ENCODE measurements at regions not wholly inside any gene's neighbourhood (a gene's known extent, or its start where the extent isn't known, plus 50 kb on each side); places are given as distances from the start of the nearest gene placed in this dataset.

GRCh38 chr15:38672814-38673670 lies 108.4 kb upstream of the RASGRP1 start:
- no peak for DNase-seq

- no peak for DNase-seq
Measured at GRCh38 chr15:38674448-38674847, 109.8 kb upstream of the RASGRP1 start.

DNA sequence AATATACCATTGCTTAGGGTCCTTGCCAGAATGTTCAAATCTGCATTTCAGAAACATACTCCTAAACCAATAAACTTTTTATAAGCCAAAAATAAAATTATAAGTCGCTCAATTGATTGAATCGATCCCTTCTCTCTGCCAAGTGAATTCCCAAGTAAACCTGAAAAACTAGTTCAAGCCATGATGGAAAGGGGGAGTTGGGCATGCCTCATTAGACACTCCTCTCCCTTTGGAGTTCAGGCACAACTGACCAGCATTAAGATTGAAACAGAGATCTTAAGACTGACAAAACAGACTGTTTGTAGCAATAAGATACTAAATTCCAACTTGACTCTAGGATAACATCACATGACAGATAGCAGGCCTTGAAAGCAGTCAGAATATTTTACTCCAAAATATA lies 113.7 kb upstream of the RASGRP1 start:
- DNase-seq, result no peak

DNA sequence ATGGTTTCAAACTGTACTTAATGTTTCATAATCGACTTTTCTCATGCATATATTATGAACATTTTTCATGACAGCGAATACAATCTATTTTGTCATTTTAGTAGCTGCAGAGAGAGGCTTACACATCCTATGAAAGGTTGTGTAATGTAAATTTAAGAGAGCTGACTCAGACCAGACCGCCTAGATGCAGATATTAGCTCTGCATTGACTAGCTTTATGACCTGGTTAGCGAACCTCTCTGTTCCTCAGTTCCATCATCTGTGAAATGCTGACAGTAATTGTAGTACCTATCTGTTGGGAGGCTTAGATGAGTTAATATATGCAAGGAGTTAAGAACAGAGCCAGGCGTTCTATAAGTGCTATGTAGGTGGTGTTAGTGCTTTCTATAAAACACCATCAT lies 116.2 kb upstream of the RASGRP1 start:
- no peak for DNase-seq

- no peak for DNase-seq
Measured at GRCh38 chr15:38682363-38682762, 117.7 kb upstream of the RASGRP1 start.

DNA sequence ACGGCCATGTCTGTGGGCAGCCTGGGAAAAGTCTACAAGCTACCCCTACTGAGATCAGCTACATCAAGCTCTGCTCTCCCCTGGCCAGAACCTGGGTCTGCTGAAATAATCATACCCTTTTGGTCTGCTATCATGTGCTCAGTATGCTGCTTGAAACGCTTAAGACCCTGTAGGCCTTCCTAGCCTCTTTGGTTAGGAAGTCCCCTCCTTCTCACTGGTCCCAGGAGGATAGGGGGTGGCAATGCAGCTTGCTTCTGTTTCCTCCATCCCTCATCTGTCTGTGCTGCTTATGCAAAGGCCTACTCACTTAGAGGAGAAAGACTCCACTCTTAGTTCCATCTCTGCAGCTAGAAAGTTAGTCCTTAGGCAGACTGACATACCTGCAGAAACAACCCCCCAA lies 118.2 kb upstream of the RASGRP1 start:
- DNase-seq, result no peak

DNA sequence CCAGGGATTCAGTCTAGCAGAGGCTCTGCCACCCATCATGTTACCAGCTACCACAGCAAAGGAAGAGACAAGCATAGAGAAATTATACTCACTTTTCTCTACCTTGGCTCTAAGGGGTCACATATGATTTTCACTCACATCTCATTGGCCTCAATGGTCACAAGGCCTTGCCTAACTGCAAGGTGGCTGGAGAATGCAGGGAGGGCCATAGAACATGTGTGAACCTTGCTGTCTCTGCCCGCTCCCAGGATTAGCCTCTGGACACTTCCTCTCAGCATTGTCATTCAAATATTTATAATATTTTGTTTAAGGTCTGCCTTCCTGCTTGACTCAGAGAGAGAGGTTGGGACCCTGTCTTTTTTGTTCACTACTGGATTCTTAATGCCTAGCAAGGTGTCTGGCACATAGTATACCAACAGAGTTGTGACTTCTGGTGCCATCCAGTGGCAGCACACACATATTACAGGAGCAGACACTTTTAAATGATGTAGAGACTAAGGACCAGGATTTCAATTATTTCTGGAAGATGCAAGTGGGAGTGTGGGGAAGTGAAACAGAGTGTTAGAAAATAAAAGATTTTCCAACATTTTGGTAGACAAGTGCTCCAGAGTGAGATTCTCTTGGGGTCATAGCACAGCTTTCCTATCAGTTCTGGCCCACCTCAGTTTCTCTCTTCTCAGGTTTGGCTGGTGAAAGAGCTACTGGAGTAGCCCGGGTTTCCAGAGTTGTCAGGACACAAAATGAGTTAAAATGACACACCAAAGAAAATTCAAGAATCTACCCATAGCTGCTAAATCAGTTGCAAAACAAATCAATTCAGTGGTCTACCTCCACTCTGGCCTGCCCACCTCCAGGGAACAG lies 119.0 kb upstream of the RASGRP1 start:
- peak; percentile 65 for DNase-seq

DNA sequence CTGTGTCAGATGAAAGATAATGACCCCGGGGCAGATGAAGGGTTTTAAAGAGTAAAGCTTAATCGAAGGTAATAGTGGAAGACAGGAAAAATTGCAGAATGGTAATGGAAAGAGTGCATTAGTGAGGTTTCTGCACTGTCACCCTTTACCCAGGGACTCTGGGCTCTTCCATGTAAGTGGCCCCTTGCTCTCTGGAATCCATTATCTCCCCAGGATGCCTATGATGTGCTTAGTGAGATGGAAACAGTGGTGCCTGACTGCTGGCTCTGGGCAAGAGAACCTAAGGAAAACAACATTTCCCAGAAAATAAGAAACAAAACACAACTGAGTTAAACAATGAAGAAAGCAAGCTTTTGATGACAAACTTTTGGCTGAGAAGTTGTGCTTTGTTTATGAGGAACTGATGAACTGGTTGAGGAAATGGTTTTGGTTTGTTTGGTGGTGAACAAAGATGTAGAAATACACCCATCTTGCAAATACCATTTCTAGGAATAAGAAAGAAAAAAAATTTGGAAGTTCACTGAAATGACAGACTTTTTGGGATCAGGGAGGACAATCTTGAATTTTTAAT lies 119.9 kb upstream of the RASGRP1 start:
- no peak for DNase-seq

DNA sequence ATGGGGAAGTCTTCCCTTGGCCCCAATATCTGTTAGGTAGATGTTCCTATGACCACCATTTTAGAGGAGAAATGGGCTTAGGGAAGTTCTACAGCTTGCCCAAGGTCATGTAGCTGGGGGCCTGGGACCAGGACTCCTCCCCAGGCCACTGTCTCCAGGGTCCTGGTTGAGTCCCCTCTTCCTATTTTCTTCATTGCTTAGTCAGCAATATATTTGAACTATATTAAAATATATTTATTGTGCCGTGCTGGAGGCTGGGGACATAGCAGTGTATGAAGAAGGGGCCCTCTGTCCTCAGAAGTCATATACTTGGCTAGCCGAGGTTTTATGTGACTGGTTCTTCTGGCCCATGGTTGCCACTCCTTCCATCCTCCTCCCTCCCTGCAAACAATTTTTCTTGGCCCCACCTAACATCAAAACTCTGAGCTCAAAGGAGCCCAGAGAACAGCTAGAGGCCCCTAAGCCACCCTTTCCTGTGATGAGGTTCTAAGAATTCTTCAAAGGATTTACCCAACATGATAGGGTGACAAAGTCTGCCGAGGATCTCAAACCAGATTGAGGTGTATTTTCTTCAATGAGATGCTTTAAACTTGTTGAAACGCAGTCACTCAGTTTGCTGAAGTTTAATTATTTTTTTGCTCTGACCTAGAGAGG lies 121.2 kb upstream of the RASGRP1 start:
- DNase-seq, result no peak

DNA sequence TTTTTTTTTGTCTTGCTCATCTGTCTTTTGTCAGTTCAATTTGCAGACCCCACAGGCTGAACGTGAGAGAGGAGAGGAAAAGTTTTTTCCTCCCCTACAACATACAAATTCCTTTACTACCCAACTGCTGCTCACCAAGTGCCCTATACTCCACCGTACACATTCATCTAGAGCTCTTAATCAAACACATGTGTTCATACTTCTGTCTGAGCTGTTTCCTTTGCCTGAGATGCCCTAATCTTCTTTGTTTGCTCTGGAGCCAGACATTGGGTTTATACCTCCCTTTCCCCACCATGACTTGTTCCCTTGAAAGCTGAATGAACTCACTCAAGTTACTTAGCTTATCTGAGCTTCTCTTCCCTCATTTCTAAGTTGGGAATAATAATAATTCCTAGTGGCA lies 122.7 kb upstream of the RASGRP1 start:
- DNase-seq, result no peak

DNA sequence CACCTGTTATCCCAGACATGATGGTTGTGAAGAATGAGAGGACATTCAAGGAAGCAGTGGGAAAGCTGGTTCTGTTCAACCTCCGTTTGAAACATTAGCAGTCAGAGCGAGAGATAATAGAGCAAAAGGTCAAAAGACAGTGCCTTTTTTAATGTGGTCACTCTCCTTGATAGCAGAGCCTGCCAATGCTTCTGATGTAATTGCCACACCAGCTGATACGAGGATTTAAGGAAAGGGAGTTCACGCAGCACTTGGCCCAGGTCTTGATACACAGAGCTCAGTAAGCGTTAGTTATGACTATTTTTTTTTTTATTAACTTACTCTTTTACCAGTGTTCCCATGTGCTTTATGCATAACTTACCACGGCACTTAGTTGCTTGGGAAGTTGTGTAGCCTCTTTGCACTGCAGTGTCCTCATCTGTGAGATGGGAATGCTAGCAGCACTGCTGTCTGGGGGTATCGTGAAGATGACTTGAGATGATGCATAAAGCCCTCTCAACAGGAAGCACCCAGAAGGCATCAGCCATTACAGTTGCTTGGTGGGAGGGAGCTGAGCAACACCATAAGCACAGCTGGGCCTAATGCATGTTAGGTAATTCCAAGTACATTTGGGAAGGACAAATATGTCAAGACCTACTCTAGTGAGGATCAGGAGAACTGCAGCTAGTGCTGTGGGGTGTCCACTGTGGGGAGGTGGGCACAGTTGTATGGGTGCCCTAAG lies 123.3 kb upstream of the RASGRP1 start:
- no peak for DNase-seq

GRCh38 chr15:38688761-38689160 lies 124.1 kb upstream of the RASGRP1 start:
- no peak for DNase-seq

- DNase-seq, result no peak
Measured at GRCh38 chr15:38689522-38689921, 124.9 kb upstream of the RASGRP1 start.

DNA sequence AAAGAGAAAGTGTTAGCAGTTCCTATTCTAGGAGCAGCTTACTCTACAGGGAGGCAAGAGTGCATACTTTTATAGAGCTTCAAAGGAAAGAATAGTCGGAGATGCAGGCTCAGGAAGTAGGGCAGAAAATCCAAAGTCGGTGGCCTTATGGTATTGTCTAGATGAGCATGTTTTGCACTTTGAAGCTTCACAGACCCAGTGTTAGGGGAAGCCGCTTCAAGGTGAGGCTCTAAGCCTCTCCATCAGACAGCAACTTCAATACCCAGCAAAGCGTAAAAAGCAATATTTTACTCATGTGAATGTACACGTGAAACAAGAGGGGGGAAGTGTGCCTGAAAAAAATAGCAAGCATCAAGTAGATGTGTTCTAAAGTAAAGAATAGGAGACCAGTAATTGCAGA lies 125.6 kb upstream of the RASGRP1 start:
- no peak for DNase-seq

GRCh38 chr15:38690719-38691332 lies 126.2 kb upstream of the RASGRP1 start:
- DNase-seq, result peak; percentile 53

DNA sequence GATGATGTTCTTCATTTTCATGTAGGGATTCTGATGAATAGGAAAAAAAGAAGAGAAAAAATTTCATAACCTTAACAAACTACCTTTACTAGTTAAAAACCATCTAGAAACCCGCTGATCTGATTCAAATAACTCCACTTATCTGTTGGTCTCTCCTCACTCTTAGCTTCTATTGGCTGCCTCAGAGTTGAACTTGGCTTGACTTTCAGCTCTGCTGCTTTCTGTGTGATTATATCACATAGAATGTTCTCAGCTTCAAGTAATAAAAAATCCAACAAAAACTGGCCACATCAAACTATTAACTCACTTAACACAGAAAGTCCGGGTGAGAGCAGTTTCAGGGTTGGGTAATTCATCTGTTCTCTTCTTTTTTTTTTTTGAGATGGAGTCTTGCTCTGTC lies 126.8 kb upstream of the RASGRP1 start:
- DNase-seq, result no peak

DNA sequence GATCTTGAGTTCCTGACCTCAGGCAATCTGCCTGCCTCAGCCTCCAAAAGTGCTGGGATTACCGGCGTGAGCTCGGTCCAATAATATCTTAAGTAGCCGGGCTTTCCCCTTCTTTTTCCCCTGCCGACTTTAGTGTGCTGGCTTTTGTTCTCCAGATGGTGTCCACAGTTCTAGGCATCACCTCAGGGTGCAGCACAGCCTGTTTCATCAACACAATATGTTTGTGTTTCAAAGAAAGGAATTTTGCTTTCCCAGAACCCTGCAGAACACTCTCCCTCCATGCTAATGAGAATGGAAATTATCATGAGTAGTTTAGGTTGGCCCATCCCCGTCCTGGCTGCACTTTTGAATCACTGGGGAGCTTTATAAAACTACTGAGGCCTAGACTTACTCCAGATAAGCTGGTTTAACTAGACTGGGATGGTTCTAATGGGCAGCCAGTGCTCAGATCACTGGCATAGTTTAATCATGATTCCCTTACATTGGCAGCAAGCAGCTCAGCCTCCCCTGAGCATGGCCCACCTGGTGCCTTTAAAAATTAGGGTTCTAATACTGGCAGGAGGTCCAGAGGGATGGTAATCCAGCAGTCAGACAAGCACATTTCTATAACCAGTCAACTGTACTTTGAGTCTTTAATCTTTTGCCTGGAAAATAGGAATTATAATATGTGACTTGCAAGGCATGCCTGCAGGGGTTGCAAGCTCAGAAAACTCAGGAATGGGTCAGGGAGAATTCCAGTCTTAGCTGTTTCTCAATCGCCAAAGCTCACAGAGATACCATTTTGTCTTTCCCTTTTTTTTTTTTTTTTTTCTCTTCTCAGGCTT lies 127.6 kb upstream of the RASGRP1 start:
- no peak for DNase-seq

- DNase-seq, result no peak
Measured at GRCh38 chr15:38692789-38693062, 128.1 kb upstream of the RASGRP1 start.

DNA sequence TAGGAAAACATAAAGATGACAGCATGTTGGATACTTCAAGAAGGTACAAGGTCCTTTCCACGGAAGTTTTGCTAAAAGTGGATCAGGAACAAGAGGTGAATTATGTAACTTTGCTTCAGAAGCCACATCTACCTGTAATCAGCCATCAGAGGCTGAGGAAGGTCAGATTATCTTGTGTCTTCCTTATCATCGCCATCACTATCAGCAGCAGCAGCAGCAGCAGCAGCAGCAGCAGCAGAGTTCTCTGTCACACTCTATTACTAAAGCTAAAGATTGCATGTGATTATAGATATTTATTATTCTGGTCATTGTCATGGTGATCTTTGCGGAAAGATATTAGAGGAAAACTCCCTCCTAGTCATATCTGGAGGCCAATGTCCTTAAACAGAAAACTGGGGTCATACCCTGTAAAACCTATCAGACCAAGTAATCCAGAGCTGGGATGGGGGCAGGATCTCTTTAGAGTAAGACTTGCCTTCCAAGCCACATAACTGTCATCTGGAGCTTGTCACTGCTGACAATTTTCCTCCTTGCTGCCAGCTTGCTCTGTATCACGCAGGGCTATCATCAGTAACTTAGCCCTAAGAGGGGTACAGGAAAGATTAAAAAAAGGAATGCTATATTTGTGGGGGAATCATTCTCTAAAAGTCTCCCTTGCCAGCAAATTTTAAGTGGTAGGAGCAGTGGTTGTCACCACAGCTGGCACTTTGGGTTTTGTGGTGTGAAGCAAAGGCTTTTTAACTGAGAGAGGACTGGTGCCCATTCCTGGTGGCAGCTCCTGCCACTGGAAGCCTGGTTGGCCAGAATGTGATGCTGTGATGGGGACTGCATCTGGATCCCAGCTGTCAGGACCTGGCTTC lies 130.9 kb upstream of the RASGRP1 start:
- no peak for DNase-seq

DNA sequence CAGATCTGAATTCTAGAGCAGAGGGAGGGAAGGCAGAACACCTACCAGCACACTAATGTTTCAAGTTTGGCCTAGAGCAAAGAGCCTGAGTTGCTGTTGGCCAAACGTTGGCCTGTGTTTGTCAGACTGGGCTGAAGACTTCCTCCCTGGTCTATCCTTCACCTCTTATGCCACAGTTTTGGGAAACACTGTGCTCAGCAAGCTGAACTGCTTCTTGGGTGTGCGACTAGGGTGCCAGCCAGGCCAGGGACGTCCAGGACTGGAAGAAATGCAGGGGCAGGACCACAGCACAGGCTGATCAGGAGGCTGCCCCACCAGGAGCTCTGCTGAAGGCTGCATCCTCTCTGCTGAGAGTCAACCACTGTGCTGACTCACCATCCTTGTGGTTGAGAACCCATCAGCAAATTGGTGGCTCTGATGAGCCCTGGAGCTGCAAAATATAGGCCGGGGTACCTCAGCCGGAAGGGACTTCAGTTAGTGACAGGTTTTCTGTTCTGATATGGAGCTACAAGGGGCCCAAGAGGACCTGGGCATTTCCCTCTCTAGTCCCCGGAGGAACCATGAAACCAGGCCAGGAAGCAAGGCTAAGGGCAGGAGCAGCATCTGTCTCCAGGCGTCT lies 131.6 kb upstream of the RASGRP1 start:
- DNase-seq, result no peak

All from NCI-H1694 treated with DMSO at 0.1 percent for 48 hours (cell line).